Adrenal gland (tissue), 9 donors: ENCODE measurements at regions not wholly inside any gene's neighbourhood (a gene's known extent, or its start where the extent isn't known, plus 50 kb on each side); places are given as distances from the start of the nearest gene placed in this dataset.

Experiments
- DNase-seq, 7 donors: peaks; one replicate each; pipeline ENCODE4 v3.0.0-alpha.2; 2019 to 2020
- H3K27ac ChIP-seq, 5 donors: fragments of 200-600 bp; sonication (generic) in 4 of 5; 1 replicate in 3 of 5; 2 replicates in 2 of 5; pipeline versions ENCODE4 v1.5.1 to v1.8.0; 2016 to 2020; ENCODE audit warnings: mild to moderate bottlenecking in 1 of 5
- H3K27me3 ChIP-seq: fragments of 200-600 bp; 2 replicates; pipeline ENCODE4 v1.8.0; 2021
- H3K36me3 ChIP-seq, 2 donors: fragments of 200-600 bp; replicated peaks in 1 of 2; 1 replicate in 1 of 2; 2 replicates in 1 of 2; pipeline versions ENCODE4 v1.5.1 to v1.8.0; 2018 to 2022
- H3K4me1 ChIP-seq, 2 donors: fragments of 200-600 bp; replicated peaks in 1 of 2; 1 replicate in 1 of 2; 2 replicates in 1 of 2; pipeline versions ENCODE4 v1.5.1 to v1.8.0; 2018 to 2021
- H3K4me3 ChIP-seq, 4 donors: fragments of 200-600 bp; sonication (generic) in 3 of 4; one replicate each; pipeline ENCODE4 v1.5.1; 2016 to 2018
- H3K9me3 ChIP-seq, 3 donors: fragments of 200-600 bp; sonication (generic) in 1 of 3; replicated peaks in 1 of 3; 1 replicate in 2 of 3; 2 replicates in 1 of 3; pipeline versions ENCODE4 v1.5.1 to v1.8.0; 2016 to 2021
- POLR2A ChIP-seq, 2 donors: fragments of 450-650 bp; IDR thresholded peaks; one replicate each; pipeline ENCODE4 v1.6.1; 2017; ENCODE audit warnings: antibody characterized with exemption in 2 of 2, mild to moderate bottlenecking in 2 of 2, moderate library complexity in 1 of 2
- WGBS, 4 donors: extraction: QIAGEN DNeasy Blood & Tissue Kit in 2 of 4; methylation state at CpG; one replicate each; pipeline versions ENCODE4 v1.1.5 to v1.1.7; 2013 to 2017; 5-methylcytosine and 5-hydroxymethylcytosine counted together
- intact Hi-C, 2 donors: fragments of 100-400 bp; cut with DNase I; formaldehyde crosslinking; loops; one replicate each; pipeline versions ENCODE4 v1.14.1 to v1.15.0; 2022 to 2023
- TF ChIP-seq, protein P1 (sequence below), 6 experiments: fragments of 450-650 bp in 4 of 6; fragments of 200-600 bp in 2 of 6; sonication (generic) in 1 of 6; IDR thresholded peaks; 1 replicate in 5 of 6; 2 replicates in 1 of 6; pipeline versions ENCODE4 v1.5.1 to v1.8.0; 2016 to 2021; ENCODE audit warnings: antibody characterized with exemption in 6 of 6, mild to moderate bottlenecking in 2 of 6, moderate library complexity in 1 of 6
- donor health status: healthy with polysubstance abuse.
- donor health status: Bipolar disorder and iron deficiency.
- donor health status: DM: yes; HTN: yes; CAD: no.
- donor health status: DM: no; HTN: no; CAD: no.
- donor health status: DM: no; HTN: no; CAD: no.

DNA sequence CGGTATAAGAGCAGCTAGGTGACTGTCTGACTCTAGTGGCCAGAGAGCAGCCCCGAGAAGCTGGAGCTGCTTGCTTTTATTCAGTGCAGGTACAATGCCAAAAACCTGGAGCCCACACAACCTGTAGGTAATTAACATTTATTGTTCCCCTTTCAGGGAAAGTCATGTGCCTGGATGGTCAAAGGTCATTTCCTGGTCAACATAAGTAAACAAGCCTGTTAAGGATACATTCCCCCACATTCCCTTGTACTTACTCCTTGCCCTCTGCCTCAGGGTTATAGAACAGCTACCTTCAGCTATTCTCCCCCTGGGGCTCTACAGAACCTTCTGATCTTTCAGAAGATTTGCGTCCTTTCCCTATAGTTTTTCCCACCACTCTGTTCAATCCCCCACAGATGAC is 253.4 kb downstream of the TMA16 start:
- no peaks in the 10 kb centered on the region for H3K27me3 ChIP-seq
- intact Hi-C loops: no loop called here
- TF ChIP-seq, protein P1, sequence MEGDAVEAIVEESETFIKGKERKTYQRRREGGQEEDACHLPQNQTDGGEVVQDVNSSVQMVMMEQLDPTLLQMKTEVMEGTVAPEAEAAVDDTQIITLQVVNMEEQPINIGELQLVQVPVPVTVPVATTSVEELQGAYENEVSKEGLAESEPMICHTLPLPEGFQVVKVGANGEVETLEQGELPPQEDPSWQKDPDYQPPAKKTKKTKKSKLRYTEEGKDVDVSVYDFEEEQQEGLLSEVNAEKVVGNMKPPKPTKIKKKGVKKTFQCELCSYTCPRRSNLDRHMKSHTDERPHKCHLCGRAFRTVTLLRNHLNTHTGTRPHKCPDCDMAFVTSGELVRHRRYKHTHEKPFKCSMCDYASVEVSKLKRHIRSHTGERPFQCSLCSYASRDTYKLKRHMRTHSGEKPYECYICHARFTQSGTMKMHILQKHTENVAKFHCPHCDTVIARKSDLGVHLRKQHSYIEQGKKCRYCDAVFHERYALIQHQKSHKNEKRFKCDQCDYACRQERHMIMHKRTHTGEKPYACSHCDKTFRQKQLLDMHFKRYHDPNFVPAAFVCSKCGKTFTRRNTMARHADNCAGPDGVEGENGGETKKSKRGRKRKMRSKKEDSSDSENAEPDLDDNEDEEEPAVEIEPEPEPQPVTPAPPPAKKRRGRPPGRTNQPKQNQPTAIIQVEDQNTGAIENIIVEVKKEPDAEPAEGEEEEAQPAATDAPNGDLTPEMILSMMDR (IDR thresholded peaks at IDR 0.05): no peak
- TF ChIP-seq POLR2A (IDR thresholded peaks at IDR 0.05): no peak
- H3K4me1 ChIP-seq: no peaks in the 10 kb centered on the region
- no peak overlapping the region for H3K4me3 ChIP-seq
- DNase-seq: no peak
- H3K9me3 ChIP-seq: no peaks in the 10 kb centered on the region
- WGBS, 4 donors: 88 to 92% (median 89%) methylated on average over 3 of the region's 3 CpGs
- H3K27ac ChIP-seq: no peak overlapping the region
- no peaks in the 10 kb centered on the region for H3K36me3 ChIP-seq

DNA sequence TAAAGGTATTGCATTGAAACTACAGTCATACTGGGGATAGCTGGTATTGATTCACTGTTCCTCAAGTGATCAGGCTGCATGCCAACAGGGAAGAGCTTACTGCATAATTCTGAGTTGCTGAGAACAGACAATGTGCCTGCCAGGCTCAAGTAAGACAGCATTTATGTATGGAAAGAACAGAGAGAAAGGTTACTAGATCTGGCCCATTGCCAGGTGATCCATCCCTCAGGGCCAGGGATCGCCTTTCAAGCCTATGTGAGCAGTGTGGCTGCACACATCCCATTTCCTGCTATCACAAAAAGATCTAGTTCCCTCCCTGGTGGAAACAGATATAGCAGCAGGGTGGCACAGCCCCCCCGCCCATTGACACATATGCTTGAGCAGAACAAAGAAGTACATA is 254.0 kb downstream of the TMA16 start:
- Histone ChIP-seq H3K27me3 (no peaks in the 10 kb centered on the region), H3K4me1 (no peaks in the 10 kb centered on the region), H3K9me3 (no peaks in the 10 kb centered on the region), H3K4me3 (no peak overlapping the region), H3K36me3 (no peaks in the 10 kb centered on the region), H3K27ac (no peak overlapping the region)
- no peak for DNase-seq
- TF ChIP-seq POLR2A (IDR thresholded peaks at IDR 0.05): no peak
- TF ChIP-seq, protein P1 (IDR thresholded peaks at IDR 0.05): no peak
- intact Hi-C loops: no loop called here
- WGBS, 4 donors: 35 to 46% (median 44%) methylated on average over 2 of the region's 2 CpGs

DNA sequence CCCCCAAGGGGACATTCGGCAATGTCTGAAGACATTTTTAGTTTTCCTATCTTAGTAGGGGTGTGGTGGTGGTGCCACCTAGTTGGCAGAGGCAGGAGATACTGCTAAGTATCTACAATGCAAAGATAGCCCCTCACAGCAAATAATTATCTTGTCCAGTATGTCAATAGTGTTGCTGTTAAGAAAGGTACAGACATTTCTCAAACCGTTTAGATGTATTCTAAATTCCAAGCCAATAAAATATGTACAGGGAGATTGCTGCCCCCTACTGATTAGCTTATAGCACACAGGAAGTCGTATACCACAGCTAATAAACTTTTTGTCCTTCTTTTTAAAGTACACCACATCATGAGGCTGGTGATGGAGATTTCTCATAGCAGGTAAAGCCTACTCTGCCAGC is 260.5 kb downstream of the TMA16 start:
- H3K4me1 ChIP-seq: no peaks in the 10 kb centered on the region
- TF ChIP-seq, protein P1 (IDR thresholded peaks at IDR 0.05): peak in 1 of 6 experiments; percentile 25
- TF ChIP-seq POLR2A (IDR thresholded peaks at IDR 0.05): no peak
- intact Hi-C loops: no loop called here
- H3K36me3 ChIP-seq: no peaks in the 10 kb centered on the region
- WGBS, 4 donors: 30 to 38% (median 36%) methylated on average over 3 of the region's 3 CpGs
- no peak overlapping the region for H3K4me3 ChIP-seq
- H3K27me3 ChIP-seq: no peaks in the 10 kb centered on the region
- DNase-seq: no peak
- no peaks in the 10 kb centered on the region for H3K9me3 ChIP-seq
- H3K27ac ChIP-seq: no peak overlapping the region

DNA sequence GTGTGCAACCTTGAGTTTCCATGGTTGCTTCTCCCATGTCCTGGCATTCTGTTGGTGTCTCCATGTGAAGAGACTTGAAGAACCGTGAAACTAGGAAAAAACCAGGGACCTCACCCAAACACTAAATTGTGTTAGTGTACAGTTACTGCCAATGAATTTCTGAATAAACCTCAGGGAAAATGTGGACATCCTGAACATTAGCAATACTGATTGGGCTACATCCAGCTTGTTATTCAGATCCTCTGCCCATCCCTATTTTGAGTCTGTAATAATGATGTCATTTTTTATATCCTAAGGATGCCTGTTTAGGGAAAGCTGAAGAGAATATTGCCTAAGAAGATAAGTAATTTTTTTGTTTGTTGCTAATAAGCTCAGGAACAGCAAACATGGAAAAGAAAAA is 262.7 kb downstream of the TMA16 start:
- H3K36me3 ChIP-seq: no peaks in the 10 kb centered on the region
- no peak for DNase-seq
- no peaks in the 10 kb centered on the region for H3K27me3 ChIP-seq
- TF ChIP-seq, protein P1 (IDR thresholded peaks at IDR 0.05): no peak
- no peak for TF ChIP-seq POLR2A (IDR thresholded peaks at IDR 0.05)
- no peaks in the 10 kb centered on the region for H3K9me3 ChIP-seq
- 76 to 83% (median 78%) methylated on average over 1 of the region's 1 CpG for WGBS, 4 donors
- intact Hi-C loops: no loop called here
- H3K4me3 ChIP-seq: no peak overlapping the region
- H3K27ac ChIP-seq: no peak overlapping the region
- no peaks in the 10 kb centered on the region for H3K4me1 ChIP-seq
